Fibroblast of pulmonary artery (primary cell): ENCODE measurements at regions not wholly inside any gene's neighbourhood (a gene's known extent, or its start where the extent isn't known, plus 50 kb on each side); places are given as distances from the start of the nearest gene placed in this dataset.

Source experiments
- DNase-seq: peaks from one replicate; pipeline ENCODE4 v3.0.0-alpha.2; 2010; ENCODE audit warnings: low read depth
- H3K4me3 ChIP-seq: replicated peaks from 2 replicates; pipeline ENCODE4 v1.5.1; 2011; ENCODE audit warnings: low read depth, mild to moderate bottlenecking, control low read depth, low read length, moderate library complexity
- CTCF ChIP-seq: IDR thresholded peaks from 2 replicates; pipeline ENCODE4 v1.5.1; 2011; ENCODE audit warnings: mild to moderate bottlenecking, control low read depth, low read length, inconsistent platforms; ENCODE audit errors: missing control alignments

- TF ChIP-seq CTCF = no peak
- H3K4me3 ChIP-seq = no peak overlapping the region
- no peak for DNase-seq
These were observed 97.4 kb downstream of the CHST1 start for GRCh38 chr11:45568049-45568448.

GRCh38 chr11:45565446-45565988 lies 99.9 kb downstream of the CHST1 start:
- DNase-seq = no peak
- no peak for TF ChIP-seq CTCF
- no peak overlapping the region for H3K4me3 ChIP-seq

- no peak overlapping the region for H3K4me3 ChIP-seq
- TF ChIP-seq CTCF = no peak
- DNase-seq = no peak
These were observed 101.6 kb downstream of the CHST1 start for GRCh38 chr11:45563810-45564209.

GRCh38 chr11:45563171-45563570 lies 102.3 kb downstream of the CHST1 start:
- H3K4me3 ChIP-seq = no peak overlapping the region
- no peak for TF ChIP-seq CTCF
- no peak for DNase-seq

- no peak for TF ChIP-seq CTCF
These were observed 104.5 kb downstream of the CHST1 start for GRCh38 chr11:45560913-45561281.

GRCh38 chr11:45560155-45560912 lies 105.1 kb downstream of the CHST1 start:
- DNase-seq = peak; percentile 56
- TF ChIP-seq CTCF = no peak
- H3K4me3 ChIP-seq = no peak overlapping the region

More at GRCh38 chr11:45560913-45561281, 104.5 kb downstream of the CHST1 start:
- no peak for DNase-seq
- H3K4me3 ChIP-seq = no peak overlapping the region
